Endothelial cell of umbilical vein (primary cell): ENCODE measurements at regions not wholly inside any gene's neighbourhood (a gene's known extent, or its start where the extent isn't known, plus 50 kb on each side); places are given as distances from the start of the nearest gene placed in this dataset.

ENCODE experiments used
- BruUV-seq: library from RNA; stranded (reverse); fragments of 400-500 nt; replicated peaks from 2 replicates; lab custom pipeline; 2021; lab: Mats Ljungman, UMichigan
- CTCF ChIA-PET: fragments of 300-600, 350-600 bp; sonication (Branson Sonifier 250); formaldehyde crosslinking; loops from one replicate; lab custom pipeline; 2021; ENCODE audit warnings: antibody characterized with exemption, inconsistent platforms; lab: Charles Lee
- POLR2A ChIA-PET: fragments of 300-600, 350-600 bp; sonication (Branson Sonifier 250); formaldehyde crosslinking; loops from one replicate; lab custom pipeline; 2021; ENCODE audit warnings: antibody characterized with exemption, inconsistent platforms; lab: Charles Lee
- DNase-seq: peaks from one replicate; pipeline ENCODE4 v3.0.0-alpha.2; 2011; ENCODE audit warnings: low read depth, low spot score
- FAIRE-seq: peaks from 2 replicates; lab custom pipeline; 2011; peaks lifted over from hg19 to GRCh38; lab: Jason Lieb, UNC
- H2AFZ ChIP-seq: 2 replicates; pipeline ENCODE4 v1.6.0; 2012; ENCODE audit warnings: low read depth, low read length, control low read depth, inconsistent platforms
- H3K27ac ChIP-seq: 2 replicates; pipeline ENCODE4 v1.5.1; 2011; ENCODE audit warnings: low read depth, mild to moderate bottlenecking, control low read depth, low read length, moderate library complexity; ENCODE audit not compliant: insufficient read depth
- H3K27me3 ChIP-seq, 2 experiments: 2 replicates each; pipeline versions ENCODE4 v1.6.0 to v1.6.1; 2011; ENCODE audit warnings: low read length in 2 of 2, mixed read lengths in 1 of 2; ENCODE audit not compliant: control insufficient read depth in 2 of 2, insufficient read depth in 2 of 2
- H3K36me3 ChIP-seq, 2 experiments: 2 replicates in 1 of 2; 3 replicates in 1 of 2; pipeline ENCODE4 v1.5.1; 2011; ENCODE audit warnings: low read length in 2 of 2, mild to moderate bottlenecking in 1 of 2, moderate library complexity in 1 of 2; ENCODE audit not compliant: control insufficient read depth in 2 of 2, insufficient read depth in 2 of 2; ENCODE audit errors: extremely low read depth in 1 of 2
- H3K4me1 ChIP-seq: 3 replicates; pipeline ENCODE4 v1.5.1; 2011; ENCODE audit warnings: mild to moderate bottlenecking, low read length; ENCODE audit not compliant: control insufficient read depth, insufficient read depth; ENCODE audit errors: extremely low read depth
- H3K4me2 ChIP-seq: 2 replicates; pipeline ENCODE4 v1.6.1; 2011; ENCODE audit warnings: low read length, control low read depth, mixed read lengths; ENCODE audit not compliant: insufficient read depth
- H3K4me3 ChIP-seq, 3 experiments: fragments of 200-600 bp in 1 of 3; sonication (generic), shearing (Covaris generic) in 1 of 3; replicated peaks in 1 of 3; 2 replicates each; pipeline ENCODE4 v1.5.1; 2011 to 2016; ENCODE audit warnings: control low read depth in 3 of 3, low read length in 3 of 3, mild to moderate bottlenecking in 2 of 3, inconsistent platforms in 1 of 3, low read depth in 1 of 3, moderate library complexity in 1 of 3; ENCODE audit not compliant: insufficient read depth in 1 of 3
- H3K79me2 ChIP-seq: 2 replicates; pipeline ENCODE4 v1.6.0; 2012; ENCODE audit warnings: low read length, inconsistent platforms; ENCODE audit not compliant: control insufficient read depth, insufficient read depth
- H3K9ac ChIP-seq: replicated peaks from 2 replicates; pipeline ENCODE3; 2011; ENCODE audit warnings: low read length, control low read depth; ENCODE audit not compliant: insufficient read depth; ENCODE audit errors: extremely low read depth
- H3K9me1 ChIP-seq: replicated peaks from 3 replicates; pipeline ENCODE4 v1.6.0; 2011; ENCODE audit warnings: mild to moderate bottlenecking, low read length; ENCODE audit not compliant: control insufficient read depth, insufficient read depth; ENCODE audit errors: extremely low read depth
- H3K9me3 ChIP-seq: replicated peaks from 2 replicates; pipeline ENCODE4 v1.5.1; 2012; ENCODE audit warnings: low read length, inconsistent platforms; ENCODE audit not compliant: control insufficient read depth, insufficient read depth
- H4K20me1 ChIP-seq: replicated peaks from 2 replicates; pipeline ENCODE3; 2011; ENCODE audit warnings: mild to moderate bottlenecking, low read length; ENCODE audit not compliant: control insufficient read depth, insufficient read depth; ENCODE audit errors: extremely low read depth
- CTCF ChIP-seq, 2 donors: IDR thresholded peaks; 1 replicate in 1 of 2; 2 replicates in 1 of 2; pipeline ENCODE4 v1.5.1; 2011; ENCODE audit warnings: low read length in 2 of 2, mild to moderate bottlenecking in 2 of 2, moderate library complexity in 2 of 2, control low read depth in 1 of 2, inconsistent platforms in 1 of 2, low read depth in 1 of 2; ENCODE audit not compliant: insufficient read depth in 1 of 2; ENCODE audit errors: extremely low read depth in 1 of 2
- FOS ChIP-seq: IDR thresholded peaks from 2 replicates; pipeline ENCODE4 v1.6.1; 2011; ENCODE audit warnings: mild to moderate bottlenecking, low read length, moderate library complexity, borderline replicate concordance; ENCODE audit not compliant: insufficient read depth
- GATA2 ChIP-seq: IDR thresholded peaks from 2 replicates; pipeline ENCODE4 v1.7.0; 2011; ENCODE audit warnings: low read depth, mild to moderate bottlenecking, moderate library complexity, mixed read lengths, low read length; ENCODE audit not compliant: insufficient read length, insufficient read depth
- JUN ChIP-seq: IDR thresholded peaks from 2 replicates; pipeline ENCODE4 v1.6.1; 2011; ENCODE audit warnings: borderline replicate concordance, low read depth; ENCODE audit not compliant: insufficient read length, insufficient read depth
- MAX ChIP-seq: IDR thresholded peaks from 2 replicates; pipeline ENCODE4 v1.6.1; 2011; ENCODE audit not compliant: insufficient read depth, insufficient read length
- MYC ChIP-seq: IDR thresholded peaks from one replicate; pipeline ENCODE4 v1.6.1; 2011; ENCODE audit warnings: mild to moderate bottlenecking, low read depth, low read length
- POLR2AphosphoS5 ChIP-seq: IDR thresholded peaks from 2 replicates; pipeline ENCODE4 v1.6.1; 2012; ENCODE audit warnings: low read depth, mild to moderate bottlenecking, control low read depth, low read length, moderate library complexity; ENCODE audit not compliant: insufficient read depth
- dilution Hi-C: fragments of 300-500 bp; cut with MboI; formaldehyde crosslinking; loops from one replicate; pipeline ENCODE4 v1.15.0; 2019; ENCODE audit warnings: low sequenced_read_pairs; ENCODE audit not compliant: extremely low pct_ligation_motif_present
- intact Hi-C: fragments of 100-400 bp; cut with micrococcal nuclease; formaldehyde crosslinking; loops from one replicate; pipeline ENCODE4 v1.10.0; 2022

- dilution Hi-C loops (no loop called here), intact Hi-C loops (no loop called here)
- TF ChIP-seq JUN: no peak
- no peak for TF ChIP-seq CTCF (IDR thresholded peaks at IDR 0.05; ENCODE audit: extremely low read depth in 1 of 2, insufficient read depth in 1 of 2, low read depth in 1 of 2, low read length in 2 of 2)
- TF ChIP-seq GATA2: no peak
- TF ChIP-seq MYC: no peak
- TF ChIP-seq POLR2AphosphoS5: no peak
- TF ChIP-seq MAX: no peak
- TF ChIP-seq FOS: no peak
- Histone ChIP-seq H3K9ac (no peak overlapping the region), H3K36me3 (no peaks in the 10 kb centered on the region), H3K9me3 (peaks cover 2% of the 10 kb centered on the region), H3K9me1 (no peaks in the 10 kb centered on the region), H4K20me1 (no peaks in the 10 kb centered on the region), H3K4me3 (no peak overlapping the region), H3K4me1 (no peaks in the 10 kb centered on the region), H3K4me2 (no peak overlapping the region), H3K27ac (no peak overlapping the region), H3K27me3 (no peaks in the 10 kb centered on the region), H2AFZ (no peak overlapping the region), H3K79me2 (no peaks in the 10 kb centered on the region)
- no TSS peak for BruUV-seq
- ChIA-PET POLR2A (no interaction called here), CTCF (no interaction called here)
- DNase-seq: no peak
- no peak for FAIRE-seq
Observed at GRCh38 chr6:164842085-164842484, 467.3 kb downstream of the C6orf118 start.
